ENCODE measurements at regions not wholly inside any gene's neighbourhood (a gene's known extent, or its start where the extent isn't known, plus 50 kb on each side); places are given as distances from the start of the nearest gene placed in this dataset.

DNA sequence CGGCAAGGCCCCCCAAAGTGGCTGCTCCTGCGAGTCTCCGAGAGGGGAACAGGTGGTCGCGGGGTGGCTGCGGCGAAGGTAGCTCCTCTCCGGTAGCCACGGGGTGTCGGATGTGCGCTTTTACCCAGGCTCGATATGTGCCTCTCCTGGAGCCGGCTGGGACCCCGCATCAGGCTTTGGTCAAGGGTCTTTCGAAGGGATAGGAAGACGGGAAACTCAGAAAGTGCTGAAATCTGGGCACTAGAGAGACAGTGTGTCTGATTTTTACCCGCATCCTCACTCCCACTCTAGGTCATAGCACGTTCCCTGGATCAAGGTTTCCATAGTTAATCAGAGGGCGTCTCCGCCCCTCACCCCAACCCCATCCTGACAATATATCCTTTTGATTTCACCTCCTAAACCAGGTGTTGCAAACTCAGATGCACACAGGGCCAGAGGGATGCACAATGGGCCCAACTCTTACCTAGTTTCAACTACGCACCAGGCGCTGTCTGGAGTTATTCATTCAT is 156.9 kb downstream of the PTPN11 start:
- TF ChIP-seq, protein P1, sequence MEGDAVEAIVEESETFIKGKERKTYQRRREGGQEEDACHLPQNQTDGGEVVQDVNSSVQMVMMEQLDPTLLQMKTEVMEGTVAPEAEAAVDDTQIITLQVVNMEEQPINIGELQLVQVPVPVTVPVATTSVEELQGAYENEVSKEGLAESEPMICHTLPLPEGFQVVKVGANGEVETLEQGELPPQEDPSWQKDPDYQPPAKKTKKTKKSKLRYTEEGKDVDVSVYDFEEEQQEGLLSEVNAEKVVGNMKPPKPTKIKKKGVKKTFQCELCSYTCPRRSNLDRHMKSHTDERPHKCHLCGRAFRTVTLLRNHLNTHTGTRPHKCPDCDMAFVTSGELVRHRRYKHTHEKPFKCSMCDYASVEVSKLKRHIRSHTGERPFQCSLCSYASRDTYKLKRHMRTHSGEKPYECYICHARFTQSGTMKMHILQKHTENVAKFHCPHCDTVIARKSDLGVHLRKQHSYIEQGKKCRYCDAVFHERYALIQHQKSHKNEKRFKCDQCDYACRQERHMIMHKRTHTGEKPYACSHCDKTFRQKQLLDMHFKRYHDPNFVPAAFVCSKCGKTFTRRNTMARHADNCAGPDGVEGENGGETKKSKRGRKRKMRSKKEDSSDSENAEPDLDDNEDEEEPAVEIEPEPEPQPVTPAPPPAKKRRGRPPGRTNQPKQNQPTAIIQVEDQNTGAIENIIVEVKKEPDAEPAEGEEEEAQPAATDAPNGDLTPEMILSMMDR (IDR thresholded peaks at IDR 0.05; ENCODE audit: low read depth, low read length), result no peak
- TF ChIP-seq EZH2phosphoT487 (IDR thresholded peaks at IDR 0.05; ENCODE audit: low read depth), result no peak
